Activated CD4-positive, alpha-beta memory T cell treated with anti-CD3 and anti-CD28 coated beads for 36 hours (primary cell): ENCODE measurements at regions not wholly inside any gene's neighbourhood (a gene's known extent, or its start where the extent isn't known, plus 50 kb on each side); places are given as distances from the start of the nearest gene placed in this dataset.
"Not testable (repeated sequence)": the region's sequence is repeated elsewhere in the genome, so short reads cannot be mapped to it uniquely, and the experiment has no call there.

ENCODE experiments used
- CTCF ChIA-PET: fragments of 350-600 bp; sonication (Branson Sonifier 250); formaldehyde crosslinking; loops from one replicate; lab custom pipeline; 2021; ENCODE audit warnings: antibody characterized with exemption, inconsistent platforms; lab: Charles Lee
- POLR2A ChIA-PET: fragments of 350-600 bp; sonication (Branson Sonifier 250); formaldehyde crosslinking; loops from one replicate; lab custom pipeline; 2021; ENCODE audit warnings: antibody characterized with exemption; lab: Charles Lee
- DNase-seq: peaks from one replicate; pipeline ENCODE4 v3.0.0-alpha.2; 2020
- H3K27ac Mint-ChIP-seq: one replicate; pipeline ENCODE4 v1.8.0; 2021; ENCODE audit warnings: mixed read lengths
- H3K27me3 Mint-ChIP-seq: one replicate; pipeline ENCODE4 v1.8.0; 2021; ENCODE audit warnings: mixed read lengths
- H3K36me3 Mint-ChIP-seq: one replicate; pipeline ENCODE4 v1.8.0; 2021; ENCODE audit warnings: mixed read lengths
- H3K4me1 Mint-ChIP-seq: one replicate; pipeline ENCODE4 v1.8.0; 2021; ENCODE audit warnings: low read depth, mixed read lengths
- H3K4me3 Mint-ChIP-seq: one replicate; pipeline ENCODE4 v1.8.0; 2021; ENCODE audit warnings: mild to moderate bottlenecking, mixed read lengths
- H3K9me3 Mint-ChIP-seq: one replicate; pipeline ENCODE4 v1.8.0; 2021; ENCODE audit warnings: mixed read lengths
- intact Hi-C: fragments of 100-400 bp; cut with micrococcal nuclease; formaldehyde crosslinking; loops from one replicate; pipeline ENCODE4 v1.15.1; 2023

DNA sequence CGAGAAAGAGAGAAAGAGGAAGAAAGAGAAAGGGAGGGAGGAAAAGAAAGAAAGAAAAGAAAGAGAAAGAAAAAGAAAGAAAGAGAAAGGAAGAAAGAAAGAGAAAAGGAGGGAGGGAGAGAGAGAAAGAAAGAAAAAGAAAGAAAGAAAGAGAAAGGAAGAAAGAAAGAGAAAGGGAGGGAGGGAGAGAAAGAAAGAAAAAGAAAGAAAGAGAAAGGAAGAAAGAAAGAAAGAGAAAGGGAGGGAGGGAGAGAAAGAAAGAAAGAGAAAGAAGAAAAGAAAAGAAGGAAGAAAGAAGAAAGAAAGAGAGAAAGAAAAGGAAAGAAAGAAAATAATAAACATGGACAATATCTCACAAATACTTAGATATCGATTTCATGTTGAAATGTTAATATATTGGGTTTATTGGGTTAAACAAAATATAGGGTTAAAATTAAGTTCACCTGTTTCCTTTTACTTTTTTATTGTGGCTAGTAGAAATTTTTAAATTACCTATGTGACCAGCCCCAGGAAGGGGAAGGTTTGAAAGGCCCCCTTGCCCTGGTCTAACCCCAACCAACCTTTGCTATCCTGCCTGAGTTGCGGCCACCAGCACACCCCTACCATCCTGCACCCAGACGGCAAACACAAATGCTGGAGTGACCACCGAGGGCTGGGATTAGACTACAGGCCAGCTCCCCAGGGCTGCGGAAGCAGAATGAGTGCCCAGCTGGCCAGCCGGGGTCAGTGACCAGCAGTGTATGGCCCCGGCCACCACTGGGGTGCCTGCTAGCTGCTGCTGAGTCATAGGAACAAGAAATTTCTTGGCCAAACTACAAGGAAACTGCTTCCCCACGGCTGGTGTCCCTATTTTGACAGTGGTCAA is 81.0 kb upstream of the FGF3 start:
- no peak overlapping the region for H3K27ac Mint-ChIP-seq
- ChIA-PET POLR2A (no interaction called here), CTCF (interaction anchor here (0.8 to 0.9 kb wide), 2 partner anchors 10 to 19 kb away, joined by 3 read pairs; no protein-coding TSS in a partner anchor)
- no peaks in the 10 kb centered on the region for H3K9me3 Mint-ChIP-seq
- H3K4me1 Mint-ChIP-seq = no peaks in the 10 kb centered on the region
- no peaks in the 10 kb centered on the region for H3K36me3 Mint-ChIP-seq
- intact Hi-C loops = no loop called here
- DNase-seq = no peak
- H3K4me3 Mint-ChIP-seq = no peak overlapping the region
- H3K27me3 Mint-ChIP-seq = peaks cover 18% of the 10 kb centered on the region

DNA sequence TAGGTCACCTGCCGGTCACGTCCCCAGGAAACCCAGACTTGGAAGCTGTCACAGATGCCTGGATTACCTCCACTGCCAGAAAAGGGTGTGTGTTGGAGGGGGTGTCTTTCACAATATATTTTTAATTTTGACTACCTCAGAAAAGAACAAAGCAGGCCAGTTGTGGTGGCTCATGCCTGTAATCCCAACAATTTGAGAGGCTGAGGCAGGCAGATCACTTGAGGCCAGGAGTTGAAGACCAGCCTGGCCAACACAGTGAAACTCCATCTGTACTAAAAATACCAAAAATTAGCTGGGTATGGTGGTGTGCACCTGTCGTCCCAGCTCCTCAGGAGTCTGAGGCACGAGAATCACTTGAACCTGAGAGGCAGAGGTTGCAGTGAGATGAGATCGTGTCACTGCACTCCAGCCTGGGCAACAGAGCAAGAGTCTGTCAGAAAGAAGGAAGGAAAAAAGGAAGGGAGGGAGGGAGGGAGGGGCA is 81.6 kb upstream of the FGF3 start:
- DNase-seq, H3K36me3 Mint-ChIP-seq, POLR2A ChIA-PET, H3K27ac Mint-ChIP-seq, H3K9me3 Mint-ChIP-seq, H3K4me3 Mint-ChIP-seq, intact Hi-C loops, H3K4me1 Mint-ChIP-seq: not testable (repeated sequence)
- CTCF ChIA-PET = interaction anchor here (0.8 to 0.9 kb wide), 2 partner anchors 9 to 18 kb away, joined by 3 read pairs; no protein-coding TSS in a partner anchor
- H3K27me3 Mint-ChIP-seq = peaks cover 18% of the 10 kb centered on the region

DNA sequence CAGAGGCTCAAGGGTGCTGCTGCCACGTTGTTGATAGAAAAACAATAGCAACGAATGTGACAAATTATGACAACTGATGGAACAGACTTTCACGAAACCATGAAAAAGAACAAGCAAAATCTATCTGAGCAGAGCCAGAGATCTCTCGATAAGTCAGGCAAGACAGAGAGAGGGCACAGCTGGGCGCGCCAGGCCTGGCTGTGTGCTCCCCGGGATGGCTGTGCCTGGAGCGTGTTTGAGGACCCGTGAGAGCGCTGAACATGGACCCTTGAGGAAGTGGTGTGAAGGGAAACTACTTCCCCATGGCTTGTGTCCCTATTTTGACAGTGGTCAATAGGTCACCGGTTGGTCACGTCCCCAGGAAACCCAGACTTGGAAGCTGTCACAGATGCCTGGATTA is 83.1 kb upstream of the FGF3 start:
- POLR2A ChIA-PET = no interaction called here
- DNase-seq = no peak
- Mint-ChIP-seq H3K9me3 (no peaks in the 10 kb centered on the region), H3K4me3 (no peak overlapping the region), H3K27me3 (peaks cover 21% of the 10 kb centered on the region), H3K27ac (no peak overlapping the region), H3K4me1 (no peaks in the 10 kb centered on the region), H3K36me3 (no peaks in the 10 kb centered on the region)
- intact Hi-C loops = no loop called here
- CTCF ChIA-PET = no interaction called here

GRCh38 chr11:69903211-69903610 is 84.0 kb upstream of the FGF3 start:
- no peaks in the 10 kb centered on the region for H3K36me3 Mint-ChIP-seq
- H3K4me1 Mint-ChIP-seq = no peaks in the 10 kb centered on the region
- no peak overlapping the region for H3K27ac Mint-ChIP-seq
- CTCF ChIA-PET = interaction anchor here (0.7 kb wide), 1 partner anchor 43 kb away, joined by 3 read pairs; no protein-coding TSS in a partner anchor
- intact Hi-C loops = no loop called here
- H3K27me3 Mint-ChIP-seq = peaks cover 20% of the 10 kb centered on the region
- no peak for DNase-seq
- H3K9me3 Mint-ChIP-seq = no peaks in the 10 kb centered on the region
- POLR2A ChIA-PET = no interaction called here
- H3K4me3 Mint-ChIP-seq = no peak overlapping the region

DNA sequence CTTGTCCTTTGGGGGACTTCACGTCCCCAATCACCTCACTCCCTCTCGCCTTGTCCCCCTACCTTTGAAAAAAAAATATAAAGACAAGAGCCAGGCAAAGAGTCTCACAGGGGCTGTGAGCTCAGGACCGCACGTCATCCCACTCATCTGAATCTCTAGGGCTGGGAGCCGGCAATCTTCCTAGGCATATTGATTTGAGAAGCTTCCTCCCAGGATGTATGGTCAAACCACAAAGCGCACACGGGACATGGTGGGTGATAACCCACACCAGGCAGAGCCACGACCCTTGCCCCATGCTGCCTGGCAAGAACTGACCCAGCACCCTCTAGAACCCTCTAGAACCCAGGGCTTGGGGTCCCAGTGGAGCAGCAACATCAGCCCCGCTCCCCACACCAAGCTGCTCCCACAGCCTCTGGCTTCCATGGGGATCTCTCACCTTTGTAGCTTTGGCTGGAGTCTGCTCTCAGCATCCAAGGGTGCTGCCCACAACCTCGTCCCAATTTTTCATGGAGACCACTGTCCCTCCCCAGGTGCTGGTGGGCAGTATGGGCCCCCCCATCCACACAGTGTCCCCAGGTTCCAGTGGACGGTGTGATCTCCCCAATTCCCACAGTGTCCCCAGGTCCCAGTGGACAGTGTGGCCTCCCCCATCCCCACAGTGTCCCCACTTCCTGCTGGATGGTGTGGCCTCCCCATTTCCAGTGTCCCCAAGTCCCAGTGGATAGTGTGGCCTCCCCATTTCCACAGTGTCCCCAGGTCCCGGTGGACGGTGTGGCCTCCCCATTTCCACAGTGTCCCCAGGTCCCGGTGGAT is 85.2 kb upstream of the FGF3 start:
- no peak overlapping the region for H3K4me3 Mint-ChIP-seq
- DNase-seq = no peak
- CTCF ChIA-PET = interaction anchor here (0.7 kb wide), 1 partner anchor 42 kb away, joined by 3 read pairs; no protein-coding TSS in a partner anchor
- no peaks in the 10 kb centered on the region for H3K9me3 Mint-ChIP-seq
- intact Hi-C loops = no loop called here
- H3K27ac Mint-ChIP-seq = no peak overlapping the region
- POLR2A ChIA-PET = no interaction called here
- H3K27me3 Mint-ChIP-seq = peaks cover 20% of the 10 kb centered on the region
- no peaks in the 10 kb centered on the region for H3K4me1 Mint-ChIP-seq
- H3K36me3 Mint-ChIP-seq = no peaks in the 10 kb centered on the region

DNA sequence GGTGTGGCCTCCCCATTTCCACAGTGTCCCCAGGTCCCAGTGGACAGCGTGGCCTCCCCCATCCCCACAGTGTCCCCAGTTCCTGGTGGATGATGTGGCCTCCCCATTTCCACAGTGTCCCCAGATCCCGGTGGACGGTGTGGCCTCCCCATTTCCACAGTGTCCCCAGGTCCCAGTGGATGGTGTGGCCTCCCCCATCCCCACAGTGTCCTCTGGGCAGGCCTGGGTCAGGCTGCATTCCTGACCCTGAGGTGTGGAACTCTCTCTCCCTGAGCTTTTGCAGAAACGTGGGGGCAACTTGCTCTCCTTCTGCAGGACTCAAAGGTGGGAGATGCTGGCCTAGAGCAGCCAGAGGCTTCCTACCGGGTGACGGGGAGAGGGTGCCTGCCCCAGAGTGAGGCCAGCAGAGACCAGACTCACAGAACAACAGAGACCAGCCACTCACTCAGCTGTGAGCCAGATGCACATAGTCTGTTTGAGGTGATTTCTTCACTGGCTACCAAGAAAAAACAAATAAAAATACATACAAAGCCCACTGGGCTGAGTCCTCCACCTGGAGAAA is 85.8 kb upstream of the FGF3 start:
- Mint-ChIP-seq H3K36me3 (no peaks in the 10 kb centered on the region), H3K9me3 (no peaks in the 10 kb centered on the region), H3K27me3 (peaks cover 19% of the 10 kb centered on the region), H3K27ac (no peak overlapping the region), H3K4me3 (no peak overlapping the region), H3K4me1 (no peaks in the 10 kb centered on the region)
- ChIA-PET POLR2A (no interaction called here), CTCF (no interaction called here)
- intact Hi-C loops = no loop called here
- no peak for DNase-seq

DNA sequence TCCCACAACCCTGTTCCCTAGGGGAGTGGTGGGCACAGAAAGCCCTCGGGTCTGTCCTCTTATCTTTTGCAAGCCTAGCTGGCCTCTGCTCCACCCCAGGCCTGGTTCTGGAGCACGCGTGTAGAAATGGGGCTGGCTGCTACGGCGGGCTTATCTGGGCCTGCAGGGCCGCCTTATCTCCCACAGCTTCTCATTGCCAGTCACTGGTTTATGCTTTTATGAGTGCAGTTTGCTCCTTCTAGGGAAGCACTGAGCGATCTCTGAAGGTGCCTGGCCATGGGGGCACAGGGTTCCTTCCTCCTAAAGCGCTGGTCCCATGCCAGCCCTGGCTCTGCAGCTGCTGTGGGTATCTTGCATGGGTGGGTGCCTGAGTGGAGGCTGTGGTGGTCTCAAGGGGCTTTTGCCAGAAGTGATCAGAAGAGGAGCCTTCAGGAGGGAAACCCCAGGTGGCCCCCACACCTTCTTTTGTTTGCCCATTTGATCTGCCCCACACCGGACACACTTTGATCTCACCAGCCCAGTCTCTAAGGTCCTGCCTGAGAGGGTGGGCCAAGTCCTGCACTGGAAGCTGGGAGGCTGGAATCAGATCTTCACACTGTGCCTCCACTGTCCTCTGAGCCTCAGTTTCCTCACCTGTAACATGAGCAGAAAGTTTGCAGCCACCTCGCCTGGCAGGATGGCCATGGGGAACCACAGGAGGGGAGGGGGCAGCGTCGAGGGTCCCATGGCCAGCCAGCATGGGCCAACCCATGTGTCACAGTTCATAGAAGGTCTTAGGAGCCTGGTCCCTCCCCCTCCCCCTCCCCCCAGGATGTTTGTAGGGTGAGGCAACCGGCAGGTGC is 86.6 kb upstream of the FGF3 start:
- ChIA-PET POLR2A (no interaction called here), CTCF (no interaction called here)
- no peak for DNase-seq
- intact Hi-C loops = no loop called here
- Mint-ChIP-seq H3K4me3 (no peak overlapping the region), H3K36me3 (no peaks in the 10 kb centered on the region), H3K4me1 (no peaks in the 10 kb centered on the region), H3K9me3 (no peaks in the 10 kb centered on the region), H3K27me3 (peaks cover 20% of the 10 kb centered on the region), H3K27ac (no peak overlapping the region)

- no peaks in the 10 kb centered on the region for H3K36me3 Mint-ChIP-seq
- H3K27ac Mint-ChIP-seq = no peak overlapping the region
- CTCF ChIA-PET = no interaction called here
- intact Hi-C loops = no loop called here
- no peaks in the 10 kb centered on the region for H3K9me3 Mint-ChIP-seq
- H3K4me3 Mint-ChIP-seq = no peak overlapping the region
- H3K4me1 Mint-ChIP-seq = no peaks in the 10 kb centered on the region
- DNase-seq = no peak
- H3K27me3 Mint-ChIP-seq = peaks cover 25% of the 10 kb centered on the region
- POLR2A ChIA-PET = no interaction called here
Observed at GRCh38 chr11:69906453-69906907, 87.3 kb upstream of the FGF3 start.

DNA sequence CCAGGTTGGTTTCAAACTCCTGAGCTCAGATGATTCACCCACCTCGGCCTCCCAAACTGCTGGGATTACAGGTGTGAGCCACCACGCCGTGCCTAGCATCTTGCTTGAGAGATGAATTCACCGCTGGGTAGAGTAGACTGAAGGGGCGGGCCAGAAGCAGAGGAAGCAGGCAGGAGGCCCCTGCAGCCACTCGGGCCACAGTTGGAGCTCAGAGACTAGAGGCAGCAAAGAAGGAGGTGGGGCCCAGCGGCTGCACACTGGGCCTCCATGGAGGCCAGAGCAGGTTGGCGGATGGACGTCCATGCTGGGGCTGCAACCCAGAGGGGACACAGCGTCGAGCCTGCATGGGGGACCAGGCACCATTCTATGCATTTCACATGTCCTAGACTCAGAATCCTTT is 88.4 kb upstream of the FGF3 start:
- no peak overlapping the region for H3K4me3 Mint-ChIP-seq
- H3K9me3 Mint-ChIP-seq = no peaks in the 10 kb centered on the region
- ChIA-PET POLR2A (no interaction called here), CTCF (interaction anchor here (0.5 to 1.2 kb wide), 2 partner anchors 11 to 221 kb away, joined by 3 read pairs; no protein-coding TSS in a partner anchor)
- no peaks in the 10 kb centered on the region for H3K4me1 Mint-ChIP-seq
- H3K27ac Mint-ChIP-seq = no peak overlapping the region
- H3K27me3 Mint-ChIP-seq = peaks cover 27% of the 10 kb centered on the region
- intact Hi-C loops = no loop called here
- no peak for DNase-seq
- H3K36me3 Mint-ChIP-seq = no peaks in the 10 kb centered on the region

- CTCF ChIA-PET = interaction anchor here (1.1 to 1.9 kb wide), 4 partner anchors 10 to 288 kb away, joined by 3 to 5 read pairs (median 4); no protein-coding TSS in a partner anchor
Observed at GRCh38 chr11:69908511-69909220, 89.5 kb upstream of the FGF3 start.

More at GRCh38 chr11:69908511-69909220, 89.5 kb upstream of the FGF3 start:
- no peak overlapping the region for H3K27ac Mint-ChIP-seq
- peaks cover 29% of the 10 kb centered on the region for H3K27me3 Mint-ChIP-seq
- intact Hi-C loops = no loop called here
- POLR2A ChIA-PET = no interaction called here
- no peak for DNase-seq
- no peaks in the 10 kb centered on the region for H3K9me3 Mint-ChIP-seq
- no peaks in the 10 kb centered on the region for H3K4me1 Mint-ChIP-seq
- H3K36me3 Mint-ChIP-seq = no peaks in the 10 kb centered on the region
- no peak overlapping the region for H3K4me3 Mint-ChIP-seq
